ENCODE measurements at regions not wholly inside any gene's neighbourhood (a gene's known extent, or its start where the extent isn't known, plus 50 kb on each side); places are given as distances from the start of the nearest gene placed in this dataset.

DNA sequence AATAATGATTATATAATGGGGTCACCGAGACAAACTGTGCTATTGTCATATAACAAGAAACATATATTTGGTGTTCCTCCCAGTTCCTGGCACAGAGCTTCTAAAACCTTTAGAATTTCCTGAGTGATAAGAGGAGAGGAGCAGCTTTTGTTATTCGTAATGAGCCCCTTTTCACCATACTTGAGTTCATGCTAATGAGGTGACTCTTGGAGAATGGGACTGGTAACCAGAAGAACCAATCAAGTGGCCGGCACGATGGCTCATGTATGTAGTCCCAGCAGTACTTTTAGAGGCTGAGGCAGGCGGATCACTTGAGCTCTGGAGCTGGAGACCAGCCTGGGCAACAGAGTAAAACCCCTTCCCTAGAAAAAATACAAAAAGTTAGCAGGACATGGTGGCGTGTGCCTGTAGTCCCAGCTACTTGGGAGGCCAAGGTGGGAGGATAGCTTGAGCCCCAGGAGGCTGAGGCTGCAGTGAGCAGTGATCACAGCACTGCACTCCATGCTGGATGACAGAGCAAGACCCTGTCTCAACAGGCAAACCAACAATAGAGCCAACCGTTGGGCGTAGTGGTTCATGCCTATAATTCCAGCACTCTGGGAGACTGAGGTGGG, 62.7 kb upstream of the FTH1 start:
- no peak for DNase-seq (ENCODE audit: low read depth in 1 of 2, low spot score in 1 of 2)

DNA sequence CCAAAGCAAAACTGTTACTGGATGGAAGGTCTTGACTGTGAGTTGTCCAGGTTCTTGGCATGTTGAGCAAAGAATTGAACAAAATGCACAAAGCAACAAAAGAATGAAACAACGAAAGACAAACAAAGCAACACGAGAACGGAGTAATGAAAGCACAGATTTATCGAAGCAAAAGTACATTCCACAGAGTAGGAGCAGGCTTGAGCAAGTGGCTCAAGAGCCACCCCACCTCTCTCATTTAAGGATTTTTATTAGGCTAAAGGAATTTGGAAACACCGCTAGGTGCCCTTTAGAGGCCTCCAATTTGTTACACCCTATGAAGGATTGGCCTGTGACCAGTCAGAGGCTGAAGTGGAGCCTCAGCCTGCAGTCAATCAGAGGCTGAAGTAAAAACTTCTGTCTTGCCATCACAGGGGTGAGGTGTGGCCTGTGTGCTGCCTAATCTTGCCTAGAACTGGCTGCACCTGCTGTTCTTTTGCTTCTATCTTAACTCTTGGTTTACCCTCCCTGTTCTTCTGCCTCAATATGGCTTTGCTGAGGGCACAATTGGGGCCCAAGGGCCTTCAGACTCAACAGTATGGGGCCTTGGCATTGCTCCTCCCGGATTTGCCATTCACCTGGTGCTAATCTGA, 59.4 kb upstream of the FTH1 start:
- DNase-seq (ENCODE audit: low read depth in 1 of 2, low spot score in 1 of 2) = no peak

DNA sequence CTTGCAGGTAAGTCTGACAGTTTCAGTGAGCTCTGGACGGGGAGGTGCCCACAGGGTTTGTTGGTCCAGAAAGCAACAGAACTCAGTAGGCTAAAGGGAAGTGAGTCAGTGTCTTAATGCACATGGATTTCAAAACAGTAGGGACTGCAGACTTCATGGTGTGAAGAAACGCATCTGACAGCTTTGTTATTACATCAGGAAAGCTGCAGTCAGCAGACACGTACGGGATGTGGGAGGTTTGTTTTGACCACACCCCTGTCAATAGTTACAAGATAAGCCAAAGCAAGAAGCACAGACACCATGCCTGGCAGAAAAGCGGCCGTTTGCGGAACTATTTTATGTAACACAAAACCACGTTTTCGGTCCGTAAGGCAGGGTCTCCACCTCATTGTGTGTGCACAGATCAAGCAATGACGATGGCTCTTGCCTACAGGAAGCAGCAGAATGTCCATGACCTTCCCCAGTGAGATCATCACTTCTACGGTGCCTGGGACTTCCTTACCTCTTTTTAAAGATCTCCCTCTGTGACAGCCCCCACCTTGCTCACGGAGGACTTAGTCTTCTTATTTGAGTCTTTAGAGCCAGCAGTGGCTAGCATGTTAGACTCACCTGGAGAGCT, 58.2 kb upstream of the FTH1 start:
- DNase-seq (ENCODE audit: low read depth in 1 of 2, low spot score in 1 of 2) = peak; percentile 44 to 51

DNA sequence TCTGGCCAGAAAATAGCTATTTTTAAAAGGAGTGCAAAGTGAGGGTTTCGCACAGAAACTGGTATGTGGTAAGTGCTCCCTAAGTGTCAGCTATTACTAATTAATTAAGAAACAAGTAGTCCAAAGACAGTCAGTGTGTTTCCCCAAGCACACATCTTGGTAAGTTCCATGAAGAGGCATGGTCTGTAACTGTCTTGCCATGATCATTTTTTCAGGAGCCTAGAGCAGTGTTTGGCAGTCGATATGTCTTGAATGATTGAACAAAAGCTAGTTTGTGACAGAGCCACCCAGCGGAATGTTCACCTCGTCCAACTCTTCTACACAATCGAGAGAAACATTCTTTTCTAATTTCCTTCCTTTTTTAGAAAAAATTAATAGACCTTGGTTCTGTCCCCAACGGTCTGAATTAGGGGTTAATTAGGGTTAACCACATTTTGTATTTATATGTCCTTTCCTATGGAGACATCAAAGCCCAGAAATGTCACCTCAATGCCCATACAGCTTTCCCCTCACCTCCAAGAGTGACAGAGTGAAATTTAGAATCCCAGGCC, 57.6 kb upstream of the FTH1 start:
- DNase-seq (ENCODE audit: low read depth in 1 of 2, low spot score in 1 of 2) = no peak

DNA sequence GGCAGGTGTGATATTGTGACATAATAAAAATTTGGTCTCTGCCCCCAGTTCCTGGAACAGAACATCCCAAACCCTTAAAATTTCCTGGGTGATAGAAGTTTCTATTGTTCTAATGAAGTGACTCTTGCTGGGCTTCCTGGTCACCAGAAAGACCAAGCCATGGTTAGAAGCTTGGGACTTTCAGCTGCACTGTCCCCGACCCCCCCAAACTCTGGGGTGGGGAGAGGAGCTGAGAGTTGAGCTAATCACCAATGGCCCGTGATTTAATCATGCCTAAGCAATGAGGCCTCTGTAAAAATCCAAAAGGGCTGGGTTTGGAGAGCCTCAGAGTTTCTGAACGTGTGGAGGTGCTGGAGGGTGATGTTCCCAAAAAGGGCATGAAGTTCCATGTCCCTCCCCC, 54.8 kb upstream of the FTH1 start:
- no peak for DNase-seq (ENCODE audit: low read depth in 1 of 2, low spot score in 1 of 2)

DNA sequence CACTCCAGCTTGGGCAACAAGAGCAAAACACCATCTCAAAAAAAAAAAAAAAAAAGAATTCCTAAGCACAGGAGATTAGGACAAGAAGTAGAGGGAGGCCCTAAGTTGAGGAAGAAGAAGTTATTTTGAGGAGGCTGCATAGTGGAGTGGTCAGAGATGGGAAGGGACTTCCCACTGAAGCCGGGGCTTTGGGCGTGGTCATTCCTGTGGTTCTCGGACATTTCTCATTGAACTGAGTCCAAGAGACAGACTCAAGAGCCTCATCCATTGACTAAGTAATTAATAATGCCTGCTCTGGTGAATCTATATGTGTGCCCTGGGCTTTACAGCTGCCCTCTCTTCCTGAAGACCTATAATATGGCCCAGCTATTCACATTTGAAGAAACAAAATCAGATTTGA, 53.2 kb upstream of the FTH1 start:
- no peak for DNase-seq (ENCODE audit: low read depth in 1 of 2, low spot score in 1 of 2)

DNA sequence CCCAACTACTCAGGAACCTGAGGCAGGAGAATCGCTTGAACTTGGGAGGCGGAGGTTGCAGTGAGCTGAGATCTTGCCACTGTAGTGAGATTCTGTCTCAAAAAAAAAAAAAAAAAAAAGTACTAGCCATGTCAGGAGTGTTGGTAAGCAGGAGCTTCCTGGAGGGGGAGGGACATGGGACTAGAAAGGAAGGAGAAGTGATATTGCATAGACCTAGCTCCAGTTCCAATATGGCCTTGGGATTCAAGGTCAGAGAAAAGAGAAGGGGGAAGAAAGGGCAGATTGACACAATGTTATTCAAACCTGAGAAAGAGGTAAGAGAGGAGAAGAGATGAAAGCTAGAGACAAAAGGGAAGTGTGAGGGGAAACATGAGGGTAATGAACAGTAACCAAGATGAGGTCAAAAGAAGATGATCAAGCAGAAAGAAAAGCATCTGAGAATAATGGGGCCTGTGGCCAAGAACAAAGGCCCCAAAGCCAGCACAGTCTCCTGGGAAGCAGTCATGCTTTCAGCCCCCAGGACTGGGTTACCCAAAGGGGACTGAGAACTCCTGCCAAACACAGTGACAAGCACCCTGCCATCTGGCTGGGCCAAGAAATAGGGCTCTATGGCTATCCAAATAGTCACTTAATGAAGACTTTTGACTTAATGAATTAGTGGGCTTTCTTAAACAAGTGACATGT, 51.7 kb upstream of the FTH1 start:
- no peak for DNase-seq (ENCODE audit: low read depth in 1 of 2, low spot score in 1 of 2)

DNA sequence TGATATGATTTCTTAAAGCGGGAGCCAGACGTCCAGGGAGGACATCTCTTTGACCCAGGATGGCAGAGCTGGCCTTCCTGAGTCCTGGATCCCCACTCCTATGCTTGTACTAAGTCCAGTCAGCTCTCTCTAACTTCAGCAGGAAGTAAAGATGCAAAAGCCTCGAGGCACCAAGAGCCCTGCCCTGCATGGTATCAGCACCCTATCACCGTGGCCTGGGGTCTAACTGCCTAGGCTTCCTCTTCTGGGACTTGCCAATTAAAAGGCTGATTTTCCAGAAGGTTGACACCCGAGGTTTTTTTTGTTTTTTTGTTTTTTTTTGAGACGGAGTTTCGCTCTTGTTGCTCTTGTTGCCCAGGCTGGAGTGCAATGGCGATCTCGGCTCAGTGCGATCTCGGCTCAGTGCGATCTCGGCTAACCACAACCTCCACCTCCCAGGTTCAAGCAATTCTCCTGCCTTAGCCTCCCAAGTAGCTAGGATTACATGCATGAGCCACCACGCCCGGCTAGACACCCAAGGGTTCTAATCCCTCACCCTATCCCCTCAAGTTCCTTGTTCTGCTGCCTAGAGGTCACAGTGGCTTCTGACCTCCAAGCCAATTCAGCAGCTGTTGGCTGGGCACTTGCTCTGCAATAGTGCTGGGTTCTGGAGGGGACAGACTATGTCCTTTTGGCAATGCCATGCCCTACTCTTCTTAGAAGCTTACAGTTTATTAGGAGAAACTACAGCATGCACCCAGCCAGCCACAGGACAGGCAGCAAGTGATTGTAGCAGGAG, 50.6 kb upstream of the FTH1 start:
- no peak for DNase-seq (ENCODE audit: low read depth in 1 of 2, low spot score in 1 of 2)

Measured in activated T-helper 1 cell treated with anti-CD3 and anti-CD28 coated beads, Interleukin-2, amount 50 U/mL, for 16 hours (primary cell).